Endodermal cell (in vitro differentiated cells): ENCODE measurements at regions not wholly inside any gene's neighbourhood (a gene's known extent, or its start where the extent isn't known, plus 50 kb on each side); places are given as distances from the start of the nearest gene placed in this dataset.

ENCODE experiments used
- DNase-seq: peaks from one replicate; pipeline ENCODE4 v3.0.0-alpha.2; 2017
- H3K27ac ChIP-seq: 2 replicates; pipeline ENCODE4 v1.5.1; 2013; ENCODE audit warnings: mild to moderate bottlenecking, low read depth, low read length, moderate library complexity
- H3K27me3 ChIP-seq: 2 replicates; pipeline ENCODE4 v1.6.1; 2013; ENCODE audit warnings: mild to moderate bottlenecking, low read length, moderate library complexity; ENCODE audit not compliant: insufficient read depth, control insufficient read depth, poor library complexity, severe bottlenecking
- H3K36me3 ChIP-seq: 2 replicates; pipeline ENCODE4 v1.7.0; 2013; ENCODE audit warnings: mild to moderate bottlenecking, low read length, moderate library complexity; ENCODE audit not compliant: control insufficient read depth, insufficient read depth
- H3K4me1 ChIP-seq: one replicate; pipeline ENCODE4 v1.7.0; 2013; ENCODE audit warnings: low read length; ENCODE audit not compliant: control insufficient read depth, insufficient read depth
- H3K4me3 ChIP-seq: 2 replicates; pipeline ENCODE4 v1.5.1; 2013; ENCODE audit warnings: mild to moderate bottlenecking, low read length, moderate library complexity
- H3K9ac ChIP-seq: 2 replicates; pipeline ENCODE4 v1.6.1; 2013; ENCODE audit warnings: mild to moderate bottlenecking, low read length, moderate library complexity; ENCODE audit not compliant: poor library complexity, severe bottlenecking; ENCODE audit errors: extremely low read depth
- H3K9me3 ChIP-seq: 2 replicates; pipeline ENCODE4 v1.6.1; 2013; ENCODE audit warnings: mild to moderate bottlenecking, low read length, moderate library complexity; ENCODE audit not compliant: control insufficient read depth
- H3K27ac Mint-ChIP-seq: 2 replicates; pipeline ENCODE4 v1.8.0; 2020; ENCODE audit warnings: mixed read lengths
- H3K27me3 Mint-ChIP-seq: 2 replicates; pipeline ENCODE4 v1.8.0; 2021; ENCODE audit warnings: mild to moderate bottlenecking, mixed read lengths; ENCODE audit not compliant: insufficient read depth
- H3K36me3 Mint-ChIP-seq: 2 replicates; pipeline ENCODE4 v1.8.0; 2020; ENCODE audit warnings: low read depth, mixed read lengths
- H3K4me1 Mint-ChIP-seq: 2 replicates; pipeline ENCODE4 v1.8.0; 2020; ENCODE audit warnings: mixed read lengths
- H3K4me3 Mint-ChIP-seq: 2 replicates; pipeline ENCODE4 v1.8.0; 2020; ENCODE audit warnings: mild to moderate bottlenecking, moderate library complexity, mixed read lengths
- H3K9me3 Mint-ChIP-seq: 2 replicates; pipeline ENCODE4 v1.8.0; 2020; ENCODE audit warnings: mild to moderate bottlenecking, mixed read lengths
- WGBS, 2 experiments: methylation state at CpG; one replicate each; pipeline versions ENCODE4 v1.1.5 to v1.1.7; 2013; ENCODE audit warnings: missing lambda C conversion rate in 2 of 2, mixed read lengths in 1 of 2; ENCODE audit not compliant: insufficient coverage in 1 of 2, insufficient read length in 1 of 2; 5-methylcytosine and 5-hydroxymethylcytosine counted together
- TF ChIP-seq, protein P1 (sequence below): fragments of 200-600 bp; sonication (generic); conservative IDR thresholded peaks from 2 replicates; pipeline ENCODE4 v1.5.0; 2021; ENCODE audit warnings: antibody characterized with exemption, mild to moderate bottlenecking

DNA sequence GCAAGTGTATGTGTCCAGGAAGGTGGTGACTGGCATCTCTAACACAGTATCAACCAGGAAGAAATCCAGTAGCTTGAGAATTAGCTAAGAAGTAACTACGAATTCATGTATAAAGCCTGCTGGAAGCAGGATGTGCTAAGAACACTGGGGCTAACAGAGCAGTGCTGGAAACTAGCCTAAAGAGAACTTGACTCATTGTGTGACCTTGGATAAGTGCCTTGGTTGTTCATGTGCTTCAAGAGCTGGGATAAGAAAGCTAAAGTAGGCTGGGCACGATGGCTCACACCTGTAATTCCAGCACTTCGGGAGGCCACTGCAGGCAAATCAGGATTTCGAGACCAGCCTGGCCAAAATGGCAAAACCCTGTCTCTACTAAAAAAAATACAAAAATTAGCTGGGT, 186.9 kb downstream of the RRAGC start:
- Histone ChIP-seq H3K9me3 (no peaks in the 10 kb centered on the region), H3K9ac (no peak overlapping the region), H3K36me3 (no peaks in the 10 kb centered on the region), H3K4me3 (no peak overlapping the region), H3K27ac (no peak overlapping the region), H3K4me1 (no peaks in the 10 kb centered on the region), H3K27me3 (peaks cover 33% of the 10 kb centered on the region)
- Mint-ChIP-seq H3K4me3 (no peak overlapping the region), H3K27ac (no peak overlapping the region), H3K9me3 (no peaks in the 10 kb centered on the region), H3K36me3 (no peaks in the 10 kb centered on the region), H3K27me3 (peaks cover 49% of the 10 kb centered on the region), H3K4me1 (no peaks in the 10 kb centered on the region)
- DNase-seq: no peak
- 85 to 88% methylated on average over 4 of the region's 4 CpGs for WGBS, 2 experiments
- TF ChIP-seq, protein P1, sequence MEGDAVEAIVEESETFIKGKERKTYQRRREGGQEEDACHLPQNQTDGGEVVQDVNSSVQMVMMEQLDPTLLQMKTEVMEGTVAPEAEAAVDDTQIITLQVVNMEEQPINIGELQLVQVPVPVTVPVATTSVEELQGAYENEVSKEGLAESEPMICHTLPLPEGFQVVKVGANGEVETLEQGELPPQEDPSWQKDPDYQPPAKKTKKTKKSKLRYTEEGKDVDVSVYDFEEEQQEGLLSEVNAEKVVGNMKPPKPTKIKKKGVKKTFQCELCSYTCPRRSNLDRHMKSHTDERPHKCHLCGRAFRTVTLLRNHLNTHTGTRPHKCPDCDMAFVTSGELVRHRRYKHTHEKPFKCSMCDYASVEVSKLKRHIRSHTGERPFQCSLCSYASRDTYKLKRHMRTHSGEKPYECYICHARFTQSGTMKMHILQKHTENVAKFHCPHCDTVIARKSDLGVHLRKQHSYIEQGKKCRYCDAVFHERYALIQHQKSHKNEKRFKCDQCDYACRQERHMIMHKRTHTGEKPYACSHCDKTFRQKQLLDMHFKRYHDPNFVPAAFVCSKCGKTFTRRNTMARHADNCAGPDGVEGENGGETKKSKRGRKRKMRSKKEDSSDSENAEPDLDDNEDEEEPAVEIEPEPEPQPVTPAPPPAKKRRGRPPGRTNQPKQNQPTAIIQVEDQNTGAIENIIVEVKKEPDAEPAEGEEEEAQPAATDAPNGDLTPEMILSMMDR: no peak

DNA sequence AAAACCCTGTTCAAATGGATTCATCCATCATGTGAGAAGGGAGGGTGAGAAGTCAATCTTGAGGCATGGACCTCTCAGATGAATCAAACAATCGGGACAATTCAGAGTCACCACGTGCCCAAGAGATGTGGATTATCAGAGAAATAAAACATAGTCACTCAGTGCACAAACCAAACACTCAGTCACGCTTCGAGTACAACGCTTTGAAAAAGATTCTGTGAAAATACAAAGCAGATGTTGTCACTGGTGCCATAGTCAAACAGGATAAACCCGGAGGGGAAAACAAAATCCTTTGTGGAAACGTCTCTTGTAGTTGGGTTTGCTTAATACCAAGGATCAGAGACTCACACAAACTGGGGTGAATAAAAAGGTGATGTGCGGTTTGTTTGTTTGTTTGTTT, 188.4 kb downstream of the RRAGC start:
- Mint-ChIP-seq H3K36me3 (no peaks in the 10 kb centered on the region), H3K9me3 (no peaks in the 10 kb centered on the region), H3K27ac (no peak overlapping the region), H3K4me1 (no peaks in the 10 kb centered on the region), H3K4me3 (no peak overlapping the region), H3K27me3 (peaks cover 48% of the 10 kb centered on the region)
- H3K27me3 ChIP-seq: peaks cover 33% of the 10 kb centered on the region
- no peak overlapping the region for H3K9ac ChIP-seq
- H3K27ac ChIP-seq: no peak overlapping the region
- no peak for DNase-seq
- TF ChIP-seq, protein P1: no peak
- no peaks in the 10 kb centered on the region for H3K9me3 ChIP-seq
- no peak overlapping the region for H3K4me3 ChIP-seq
- no peaks in the 10 kb centered on the region for H3K36me3 ChIP-seq
- WGBS, 2 experiments: 92 to 93% methylated on average over 5 to 8 of the region's 8 CpGs
- no peaks in the 10 kb centered on the region for H3K4me1 ChIP-seq

DNA sequence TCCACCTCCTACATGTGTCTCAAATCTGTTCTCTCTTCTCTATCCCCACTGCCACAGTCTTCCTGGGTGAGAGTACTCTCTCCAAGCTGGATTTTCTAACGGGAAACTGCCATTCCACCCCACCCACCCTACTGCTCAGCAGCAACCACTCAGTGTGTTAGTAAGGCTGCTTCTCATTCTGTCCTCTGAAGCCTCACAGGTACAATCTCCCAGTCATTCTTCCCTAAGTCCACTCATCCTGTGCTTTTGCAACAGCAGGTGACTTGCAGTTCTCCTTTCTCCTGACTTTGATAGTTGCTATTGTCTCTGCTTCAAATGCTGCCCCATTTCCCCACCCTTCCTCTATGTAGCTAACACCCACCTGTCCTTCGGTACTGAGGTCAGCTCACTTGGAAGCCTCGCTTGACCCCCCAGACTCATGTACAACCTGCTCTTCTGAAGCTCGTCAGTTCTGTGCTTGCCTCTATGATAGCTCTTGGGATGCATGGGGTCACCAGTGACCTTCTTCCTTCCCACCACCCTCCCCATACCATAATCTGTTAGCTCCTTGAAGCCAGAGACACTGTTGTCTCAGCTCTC, 188.9 kb downstream of the RRAGC start:
- peaks cover 33% of the 10 kb centered on the region for H3K27me3 ChIP-seq
- Mint-ChIP-seq H3K36me3 (no peaks in the 10 kb centered on the region), H3K9me3 (peaks cover 4% of the 10 kb centered on the region), H3K27me3 (peaks cover 48% of the 10 kb centered on the region), H3K4me1 (no peaks in the 10 kb centered on the region), H3K4me3 (no peak overlapping the region), H3K27ac (no peak overlapping the region)
- H3K9me3 ChIP-seq: no peaks in the 10 kb centered on the region
- H3K36me3 ChIP-seq: no peaks in the 10 kb centered on the region
- no peak overlapping the region for H3K9ac ChIP-seq
- no peak overlapping the region for H3K27ac ChIP-seq
- WGBS, 2 experiments: 89 to 90% methylated on average over 3 to 4 of the region's 4 CpGs
- DNase-seq: no peak
- H3K4me1 ChIP-seq: no peaks in the 10 kb centered on the region
- no peak overlapping the region for H3K4me3 ChIP-seq
- TF ChIP-seq, protein P1: no peak
